Mammary epithelial cell (primary cell): ENCODE measurements at regions not wholly inside any gene's neighbourhood (a gene's known extent, or its start where the extent isn't known, plus 50 kb on each side); places are given as distances from the start of the nearest gene placed in this dataset.

Source experiments
- CTCF ChIP-seq, 2 donors: IDR thresholded peaks in 1 of 2; conservative IDR thresholded peaks in 1 of 2; 2 replicates each; pipeline ENCODE4 v1.5.1; 2011 to 2012; ENCODE audit warnings: inconsistent platforms in 2 of 2, low read length in 2 of 2, mild to moderate bottlenecking in 2 of 2, control low read depth in 1 of 2, low read depth in 1 of 2; ENCODE audit not compliant: insufficient read depth in 1 of 2; ENCODE audit errors: extremely low read depth in 1 of 2
- EZH2 ChIP-seq: IDR thresholded peaks from 2 replicates; pipeline ENCODE4 v1.6.1; 2012; ENCODE audit warnings: low read length, inconsistent platforms, borderline replicate concordance

DNA sequence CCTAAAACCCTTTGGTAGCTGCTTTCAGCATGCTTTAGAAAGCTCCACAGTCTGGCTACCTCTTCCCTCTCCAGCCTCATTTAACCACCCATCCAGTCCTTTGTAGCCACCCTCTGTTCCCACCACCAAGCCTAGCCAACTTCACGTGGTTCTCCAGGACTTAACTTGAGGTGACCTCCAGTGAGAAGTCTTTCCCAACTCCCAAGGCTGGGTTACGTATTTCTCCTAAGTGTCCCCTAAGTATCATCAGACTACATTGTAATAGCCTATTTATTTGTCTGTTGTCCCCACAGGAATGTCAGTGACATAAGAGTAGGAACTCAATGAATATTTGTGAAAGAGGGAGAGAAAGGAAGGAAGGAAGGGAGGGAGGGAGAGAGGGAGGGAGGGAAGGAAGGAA lies 431.9 kb upstream of the JARID2 start:
- TF ChIP-seq CTCF (conservative IDR thresholded peaks at IDR 0.05 in 1 of 2, IDR thresholded peaks at IDR 0.05 in 1 of 2; ENCODE audit: extremely low read depth in 1 of 2, insufficient read depth in 1 of 2, low read depth in 1 of 2, low read length in 2 of 2) = no peak
- TF ChIP-seq EZH2 = no peak
